IMR-90 (cell line): ENCODE measurements at regions not wholly inside any gene's neighbourhood (a gene's known extent, or its start where the extent isn't known, plus 50 kb on each side); places are given as distances from the start of the nearest gene placed in this dataset.

Source experiments
- ATAC-seq: fragments of 200-7000 bp; cut with Tn5 transposase; 2 replicates; pipeline ENCODE4 v1.9.1; 2020; ENCODE audit warnings: low read depth, mild to moderate bottlenecking, moderate library complexity
- BruUV-seq: library from RNA; stranded (reverse); fragments of 400-500 nt; replicated peaks from 2 replicates; lab custom pipeline; 2021; lab: Mats Ljungman, UMichigan
- CTCF ChIA-PET: fragments of 300-600 bp; formaldehyde crosslinking; extraction: SDS; loops from one replicate; lab custom pipeline; 2021; ENCODE audit warnings: antibody characterized with exemption; lab: Yijun Ruan, JAX
- POLR2A ChIA-PET: fragments of 300-600 bp; sonication (Branson Sonifier 250); formaldehyde crosslinking; loops from one replicate; lab custom pipeline; 2022; ENCODE audit warnings: antibody characterized with exemption; ENCODE audit not compliant: unreplicated experiment; lab: Charles Lee
- DNase-seq: peaks from one replicate; pipeline ENCODE4 v3.0.0; 2013
- H2AFZ ChIP-seq: replicated peaks from 2 replicates; pipeline ENCODE3; 2013; ENCODE audit warnings: low read length, mild to moderate bottlenecking; ENCODE audit not compliant: poor library complexity
- H2AK5ac ChIP-seq: 2 replicates; pipeline ENCODE4 v1.6.1; 2013; ENCODE audit warnings: low read depth, low read length, inconsistent platforms
- H2AK9ac ChIP-seq: replicated peaks from 2 replicates; pipeline ENCODE3; 2013; ENCODE audit warnings: mild to moderate bottlenecking, low read depth, low read length, moderate library complexity; ENCODE audit not compliant: poor library complexity
- H2BK120ac ChIP-seq: 2 replicates; pipeline ENCODE4 v1.6.1; 2013; ENCODE audit warnings: low read depth, low read length, inconsistent platforms
- H2BK15ac ChIP-seq: 3 replicates; pipeline ENCODE4 v1.6.1; 2013; ENCODE audit warnings: low read depth, low read length, inconsistent platforms
- H2BK20ac ChIP-seq: 2 replicates; pipeline ENCODE4 v1.6.1; 2013; ENCODE audit warnings: low read depth, mild to moderate bottlenecking, inconsistent platforms, low read length, moderate library complexity
- H2BK5ac ChIP-seq: 2 replicates; pipeline ENCODE4 v1.6.1; 2013; ENCODE audit warnings: mild to moderate bottlenecking, low read depth, low read length, inconsistent platforms; ENCODE audit not compliant: poor library complexity, severe bottlenecking
- H3K14ac ChIP-seq: replicated peaks from 2 replicates; pipeline ENCODE4 v1.6.1; 2013; ENCODE audit warnings: low read depth, low read length, inconsistent platforms
- H3K18ac ChIP-seq: 2 replicates; pipeline ENCODE4 v1.6.1; 2013; ENCODE audit warnings: low read depth, low read length, control low read depth
- H3K23ac ChIP-seq: 2 replicates; pipeline ENCODE4 v1.6.1; 2013; ENCODE audit warnings: low read depth, low read length, inconsistent platforms
- H3K27ac ChIP-seq: 2 replicates; pipeline ENCODE4 v1.5.1; 2013; ENCODE audit warnings: mild to moderate bottlenecking, control low read depth, low read length; ENCODE audit not compliant: insufficient read depth
- H3K27me3 ChIP-seq: 2 replicates; pipeline ENCODE4 v1.6.1; 2013; ENCODE audit warnings: low read length; ENCODE audit not compliant: control insufficient read depth, insufficient read depth
- H3K36me3 ChIP-seq: 2 replicates; pipeline ENCODE4 v1.6.1; 2013; ENCODE audit warnings: low read length, mixed read lengths; ENCODE audit not compliant: control insufficient read depth, insufficient read depth
- H3K4ac ChIP-seq: 2 replicates; pipeline ENCODE4 v1.6.1; 2013; ENCODE audit warnings: low read depth, low read length, inconsistent platforms
- H3K4me1 ChIP-seq: 2 replicates; pipeline ENCODE4 v1.6.1; 2013; ENCODE audit warnings: low read length, mixed read lengths; ENCODE audit not compliant: control insufficient read depth, insufficient read depth
- H3K4me2 ChIP-seq: 2 replicates; pipeline ENCODE4 v1.6.1; 2013; ENCODE audit warnings: low read depth, mild to moderate bottlenecking, control low read depth, low read length, moderate library complexity
- H3K4me3 ChIP-seq: 2 replicates; pipeline ENCODE4 v1.5.1; 2013; ENCODE audit warnings: low read depth, mild to moderate bottlenecking, control low read depth, low read length, moderate library complexity; ENCODE audit not compliant: insufficient read depth
- H3K56ac ChIP-seq: 2 replicates; pipeline ENCODE4 v1.6.1; 2013; ENCODE audit warnings: low read length, inconsistent platforms; ENCODE audit not compliant: insufficient read depth; ENCODE audit errors: extremely low read depth
- H3K79me1 ChIP-seq, 2 experiments: 2 replicates each; pipeline ENCODE4 v1.6.1; 2013; ENCODE audit warnings: low read length in 2 of 2, inconsistent platforms in 1 of 2, low read depth in 1 of 2
- H3K9ac ChIP-seq: 2 replicates; pipeline ENCODE4 v1.6.1; 2013; ENCODE audit warnings: low read depth, low read length, control low read depth
- H3K9me1 ChIP-seq: 2 replicates; pipeline ENCODE4 v1.6.1; 2013; ENCODE audit warnings: low read length, inconsistent platforms; ENCODE audit not compliant: insufficient read depth
- H3K9me3 ChIP-seq: 2 replicates; pipeline ENCODE4 v1.6.1; 2013; ENCODE audit warnings: low read length; ENCODE audit not compliant: control insufficient read depth, insufficient read depth
- H4K20me1 ChIP-seq: 2 replicates; pipeline ENCODE4 v1.6.1; 2013; ENCODE audit warnings: low read length, inconsistent platforms; ENCODE audit not compliant: insufficient read depth
- H4K5ac ChIP-seq: 2 replicates; pipeline ENCODE4 v1.6.1; 2013; ENCODE audit warnings: mild to moderate bottlenecking, low read depth, low read length, control low read depth
- H4K8ac ChIP-seq, 2 experiments: 2 replicates each; pipeline ENCODE4 v1.6.1; 2013; ENCODE audit warnings: low read depth in 2 of 2, low read length in 2 of 2, control low read depth in 1 of 2, inconsistent platforms in 1 of 2
- H4K91ac ChIP-seq: 2 replicates; pipeline ENCODE4 v1.6.1; 2013; ENCODE audit warnings: low read depth, low read length, inconsistent platforms; ENCODE audit not compliant: insufficient read depth
- CEBPB ChIP-seq: IDR thresholded peaks from 2 replicates; pipeline ENCODE4 v1.6.1; 2012; ENCODE audit warnings: low read depth, low read length, improper control_type of control experiment
- FOS ChIP-seq: fragments of 150-350 bp; IDR thresholded peaks from 2 replicates; pipeline ENCODE4 v1.6.1; 2016; ENCODE audit warnings: low read depth, low read length
- WGBS, 2 experiments: methylation state at CpG; one replicate each; pipeline versions ENCODE4 v1.1.5 to v1.1.7; 2013; ENCODE audit warnings: missing lambda C conversion rate in 2 of 2; ENCODE audit not compliant: insufficient read length in 1 of 2; ENCODE audit errors: extremely low coverage in 2 of 2; 5-methylcytosine and 5-hydroxymethylcytosine counted together
- dilution Hi-C: fragments of 300-500 bp; cut with HindIII; formaldehyde crosslinking; loops from one replicate; pipeline ENCODE4 v1.14.3; 2018; ENCODE audit warnings: low sequenced_read_pairs; ENCODE audit not compliant: unreplicated experiment
- in situ Hi-C: fragments of 300-500 bp; cut with MboI; formaldehyde crosslinking; loops from 3 replicates; pipeline ENCODE4 v1.14.3; 2019; ENCODE audit warnings: low sequenced_read_pairs, inconsistent platforms, mixed read lengths
- intact Hi-C: fragments of 100-400 bp; cut with micrococcal nuclease; formaldehyde crosslinking; loops from 2 replicates; pipeline ENCODE4 v1.10.0; 2022

DNA sequence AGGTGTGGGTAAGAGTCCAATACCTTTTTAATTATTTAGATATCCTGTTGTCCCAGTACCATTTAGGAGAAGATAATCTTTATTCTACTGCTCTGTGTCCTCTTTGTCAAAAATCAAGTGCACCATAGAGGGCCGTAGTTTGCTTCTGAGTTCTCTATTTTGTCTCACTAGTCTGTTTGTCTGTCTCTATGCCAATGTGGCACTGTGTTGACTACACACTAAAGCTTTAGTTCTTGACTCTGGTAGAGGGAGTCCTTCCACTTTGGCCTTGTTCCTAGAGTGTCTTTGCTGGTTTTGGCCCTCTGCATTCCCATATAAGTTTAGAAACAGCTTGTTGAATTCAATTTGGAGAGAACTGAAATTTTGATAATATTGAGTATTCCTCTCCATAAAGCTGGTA, 75.9 kb downstream of the SCGB2B2 start:
- no peak for DNase-seq
- H2BK120ac ChIP-seq: no peak overlapping the region
- no peaks in the 10 kb centered on the region for H4K20me1 ChIP-seq
- H3K56ac ChIP-seq: no peak overlapping the region
- in situ Hi-C loops: no loop called here
- H3K9ac ChIP-seq: no peak overlapping the region
- no peak overlapping the region for H2BK20ac ChIP-seq
- H3K27me3 ChIP-seq: no peaks in the 10 kb centered on the region
- no peaks in the 10 kb centered on the region for H3K4me1 ChIP-seq
- H4K5ac ChIP-seq: no peak overlapping the region
- WGBS, 2 experiments: no CpG with 5 or more reads among the region's 1 CpG
- no peak overlapping the region for H2AK9ac ChIP-seq
- H2BK15ac ChIP-seq: no peak overlapping the region
- no peak overlapping the region for H2BK5ac ChIP-seq
- ChIA-PET POLR2A (no interaction called here), CTCF (no interaction called here)
- no peak overlapping the region for H3K23ac ChIP-seq
- BruUV-seq: no TSS peak
- no peak overlapping the region for H3K4ac ChIP-seq
- no peak overlapping the region for H3K4me3 ChIP-seq
- TF ChIP-seq CEBPB (no peak), FOS (no peak)
- H3K9me3 ChIP-seq: no peaks in the 10 kb centered on the region
- no peak overlapping the region for H3K27ac ChIP-seq
- no peaks in the 10 kb centered on the region for H3K36me3 ChIP-seq
- no peak overlapping the region for H4K91ac ChIP-seq
- H4K8ac ChIP-seq: no peak overlapping the region
- no peak overlapping the region for H3K18ac ChIP-seq
- H2AK5ac ChIP-seq: no peak overlapping the region
- no peak overlapping the region for H3K14ac ChIP-seq
- dilution Hi-C loops: no loop called here
- no peaks in the 10 kb centered on the region for H3K79me1 ChIP-seq
- intact Hi-C loops: no loop called here
- no peak overlapping the region for H3K4me2 ChIP-seq
- no peak overlapping the region for H2AFZ ChIP-seq
- no peak for ATAC-seq
- H3K9me1 ChIP-seq: no peaks in the 10 kb centered on the region
